ENCODE measurements at regions not wholly inside any gene's neighbourhood (a gene's known extent, or its start where the extent isn't known, plus 50 kb on each side); places are given as distances from the start of the nearest gene placed in this dataset.

DNA sequence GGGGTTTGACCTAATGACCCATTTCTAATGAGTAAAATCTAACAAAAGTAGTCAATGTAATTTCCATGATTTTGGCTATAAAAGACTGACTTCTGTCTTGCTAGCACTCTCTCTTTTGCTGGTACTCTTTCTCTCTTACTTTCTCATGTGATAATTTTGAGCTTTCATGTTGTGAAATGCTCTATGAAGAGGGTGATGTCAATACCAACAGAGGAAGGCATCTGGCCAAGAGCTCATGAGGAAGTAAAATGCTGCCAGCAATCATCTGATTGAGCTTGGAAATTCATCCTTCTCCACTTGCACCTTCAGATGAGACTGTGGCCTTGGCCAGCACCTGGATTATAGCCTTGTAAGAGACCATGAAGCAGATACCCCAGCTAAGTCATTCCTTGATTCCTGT is 347.7 kb downstream of the HS3ST1 start:
- TF ChIP-seq, protein P1, sequence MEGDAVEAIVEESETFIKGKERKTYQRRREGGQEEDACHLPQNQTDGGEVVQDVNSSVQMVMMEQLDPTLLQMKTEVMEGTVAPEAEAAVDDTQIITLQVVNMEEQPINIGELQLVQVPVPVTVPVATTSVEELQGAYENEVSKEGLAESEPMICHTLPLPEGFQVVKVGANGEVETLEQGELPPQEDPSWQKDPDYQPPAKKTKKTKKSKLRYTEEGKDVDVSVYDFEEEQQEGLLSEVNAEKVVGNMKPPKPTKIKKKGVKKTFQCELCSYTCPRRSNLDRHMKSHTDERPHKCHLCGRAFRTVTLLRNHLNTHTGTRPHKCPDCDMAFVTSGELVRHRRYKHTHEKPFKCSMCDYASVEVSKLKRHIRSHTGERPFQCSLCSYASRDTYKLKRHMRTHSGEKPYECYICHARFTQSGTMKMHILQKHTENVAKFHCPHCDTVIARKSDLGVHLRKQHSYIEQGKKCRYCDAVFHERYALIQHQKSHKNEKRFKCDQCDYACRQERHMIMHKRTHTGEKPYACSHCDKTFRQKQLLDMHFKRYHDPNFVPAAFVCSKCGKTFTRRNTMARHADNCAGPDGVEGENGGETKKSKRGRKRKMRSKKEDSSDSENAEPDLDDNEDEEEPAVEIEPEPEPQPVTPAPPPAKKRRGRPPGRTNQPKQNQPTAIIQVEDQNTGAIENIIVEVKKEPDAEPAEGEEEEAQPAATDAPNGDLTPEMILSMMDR (conservative IDR thresholded peaks at IDR 0.05; ENCODE audit: low read depth, low read length), result no peak
- TF ChIP-seq EZH2 (IDR thresholded peaks at IDR 0.05; ENCODE audit: borderline replicate concordance, low read depth, low read length, poor library complexity, severe bottlenecking), result no peak

Data from A673 (cell line).